WTC11 (cell line): ENCODE measurements at regions not wholly inside any gene's neighbourhood (a gene's known extent, or its start where the extent isn't known, plus 50 kb on each side); places are given as distances from the start of the nearest gene placed in this dataset.

ENCODE experiments used
- ATAC-seq: fragments of 200-7000 bp; cut with Tn5 transposase; 2 replicates; pipeline ENCODE4 v1.10.0; 2021; ENCODE audit warnings: mild to moderate bottlenecking, moderate library complexity
- CTCF ChIA-PET: fragments of 300-600 bp; sonication (Branson Sonifier 250); formaldehyde crosslinking; loops from one replicate; lab custom pipeline; 2021; ENCODE audit warnings: antibody characterized with exemption; lab: Charles Lee
- POLR2A ChIA-PET: fragments of 350-600 bp; sonication (Branson Sonifier 250); formaldehyde crosslinking; loops from one replicate; lab custom pipeline; 2021; ENCODE audit warnings: antibody characterized with exemption; lab: Charles Lee
- DNase-seq: peaks from one replicate; pipeline ENCODE4 v3.0.0; 2021; ENCODE audit warnings: low spot score
- H3K27ac Mint-ChIP-seq: 2 replicates; pipeline ENCODE4 v1.8.0; 2021; ENCODE audit warnings: mixed read lengths
- H3K27me3 Mint-ChIP-seq: 2 replicates; pipeline ENCODE4 v1.8.0; 2021; ENCODE audit warnings: low read depth, mild to moderate bottlenecking, moderate library complexity, mixed read lengths
- H3K36me3 Mint-ChIP-seq: 2 replicates; pipeline ENCODE4 v1.8.0; 2021; ENCODE audit warnings: mixed read lengths
- H3K4me1 Mint-ChIP-seq: 2 replicates; pipeline ENCODE4 v1.8.0; 2022; ENCODE audit warnings: mixed read lengths
- H3K4me3 Mint-ChIP-seq: 2 replicates; pipeline ENCODE4 v1.8.0; 2021; ENCODE audit warnings: mild to moderate bottlenecking, moderate library complexity, mixed read lengths
- H3K9me3 Mint-ChIP-seq: 2 replicates; pipeline ENCODE4 v1.8.0; 2021; ENCODE audit warnings: mixed read lengths
- CBFB ChIP-seq: sonication (generic); formaldehyde crosslinking; IDR thresholded peaks from 2 replicates; pipeline ENCODE4 v1.8.1; 2022; ENCODE audit warnings: mild to moderate bottlenecking, low read depth, missing genetic modification reagents
- CDX4 ChIP-seq: fragments of 250-450 bp; sonication (Bioruptor Pico); IDR thresholded peaks from 2 replicates; pipeline ENCODE4 v1.9.0; 2021; ENCODE audit warnings: moderate library complexity, mild to moderate bottlenecking, inconsistent platforms, borderline replicate concordance
- CREM ChIP-seq: sonication (generic); formaldehyde crosslinking; IDR thresholded peaks from 2 replicates; pipeline ENCODE4 v1.8.1; 2022; ENCODE audit warnings: mild to moderate bottlenecking, missing genetic modification reagents, moderate library complexity
- E2F5 ChIP-seq: sonication (generic); formaldehyde crosslinking; IDR thresholded peaks from 2 replicates; pipeline ENCODE4 v1.8.1; 2022; ENCODE audit warnings: mild to moderate bottlenecking, moderate library complexity, missing genetic modification reagents
- FOXJ3 ChIP-seq: sonication (generic); formaldehyde crosslinking; IDR thresholded peaks from 2 replicates; pipeline ENCODE4 v1.9.0; 2021; ENCODE audit warnings: missing genetic modification reagents, mild to moderate bottlenecking, borderline replicate concordance
- FOXP4 ChIP-seq: sonication (generic); formaldehyde crosslinking; IDR thresholded peaks from 2 replicates; pipeline ENCODE4 v1.8.0; 2022; ENCODE audit warnings: mild to moderate bottlenecking, missing genetic modification reagents
- MXD4 ChIP-seq: fragments of 250-450 bp; sonication (Bioruptor Pico); IDR thresholded peaks from 2 replicates; pipeline ENCODE4 v1.8.0; 2021; ENCODE audit warnings: mild to moderate bottlenecking, moderate library complexity, borderline replicate concordance
- OVOL2 ChIP-seq: fragments of 250-450 bp; sonication (Bioruptor Pico); IDR thresholded peaks from 2 replicates; pipeline ENCODE4 v1.9.0; 2021; ENCODE audit warnings: mild to moderate bottlenecking, borderline replicate concordance
- RORB ChIP-seq: fragments of 250-450 bp; sonication (Bioruptor Pico); IDR thresholded peaks from 2 replicates; pipeline ENCODE4 v1.9.0; 2021; ENCODE audit warnings: mild to moderate bottlenecking
- SP1 ChIP-seq: sonication (generic); formaldehyde crosslinking; conservative IDR thresholded peaks from 2 replicates; pipeline ENCODE4 v1.8.1; 2022; ENCODE audit warnings: missing genetic modification reagents
- TCF7 ChIP-seq: sonication (generic); formaldehyde crosslinking; IDR thresholded peaks from 2 replicates; pipeline ENCODE4 v1.8.0; 2022; ENCODE audit warnings: mild to moderate bottlenecking, low read depth, missing genetic modification reagents, moderate library complexity
- TEAD1 ChIP-seq: sonication (generic); formaldehyde crosslinking; IDR thresholded peaks from 2 replicates; pipeline ENCODE4 v1.8.0; 2022; ENCODE audit warnings: mild to moderate bottlenecking, missing genetic modification reagents
- TEAD4 ChIP-seq: sonication (generic); formaldehyde crosslinking; IDR thresholded peaks from 2 replicates; pipeline ENCODE4 v1.8.0; 2022; ENCODE audit warnings: mild to moderate bottlenecking, missing genetic modification reagents
- ZNF121 ChIP-seq: sonication (generic); formaldehyde crosslinking; IDR thresholded peaks from 2 replicates; pipeline ENCODE4 v1.8.0; 2023; ENCODE audit warnings: missing genetic modification reagents
- ZNF138 ChIP-seq: sonication (generic); formaldehyde crosslinking; conservative IDR thresholded peaks from 2 replicates; pipeline ENCODE4 v1.8.1; 2022; ENCODE audit warnings: mild to moderate bottlenecking, moderate library complexity, missing genetic modification reagents
- ZNF263 ChIP-seq: sonication (generic); formaldehyde crosslinking; IDR thresholded peaks from 2 replicates; pipeline ENCODE4 v1.8.1; 2022; ENCODE audit warnings: low read depth, mild to moderate bottlenecking, moderate library complexity, missing genetic modification reagents
- ZNF396 ChIP-seq: fragments of 250-450 bp; sonication (Bioruptor Pico); IDR thresholded peaks from 2 replicates; pipeline ENCODE4 v1.8.0; 2021; ENCODE audit warnings: mild to moderate bottlenecking, moderate library complexity, borderline replicate concordance
- ZNF671 ChIP-seq: fragments of 250-450 bp; sonication (Bioruptor Pico); IDR thresholded peaks from 2 replicates; pipeline ENCODE4 v1.8.0; 2021; ENCODE audit warnings: mild to moderate bottlenecking
- TF ChIP-seq, protein P1 (sequence below): sonication (generic); formaldehyde crosslinking; IDR thresholded peaks from 2 replicates; pipeline ENCODE4 v1.8.0; 2022; ENCODE audit warnings: mild to moderate bottlenecking, missing genetic modification reagents
- TF ChIP-seq, protein P2 (sequence below): sonication (generic); formaldehyde crosslinking; conservative IDR thresholded peaks from 2 replicates; pipeline ENCODE4 v1.8.1; 2022; ENCODE audit warnings: mild to moderate bottlenecking, missing genetic modification reagents
- TF ChIP-seq, protein P3 (sequence below): fragments of 200-600 bp; IDR thresholded peaks from 2 replicates; pipeline ENCODE4 v1.8.0; 2022; ENCODE audit warnings: antibody characterized with exemption
- TF ChIP-seq, protein P4 (sequence below): sonication (generic); formaldehyde crosslinking; IDR thresholded peaks from 2 replicates; pipeline ENCODE4 v1.8.0; 2022; ENCODE audit warnings: mild to moderate bottlenecking, missing genetic modification reagents
- TF ChIP-seq, protein P5 (sequence below): sonication (generic); formaldehyde crosslinking; IDR thresholded peaks from 2 replicates; pipeline ENCODE4 v1.8.0; 2023; ENCODE audit warnings: missing genetic modification reagents
- TF ChIP-seq, protein P6 (sequence below): fragments of 250-450 bp; sonication (Bioruptor Pico); conservative IDR thresholded peaks from 2 replicates; pipeline ENCODE4 v1.9.0; 2021; ENCODE audit warnings: mild to moderate bottlenecking

GRCh38 chr5:60382716-60383115, 317.2 kb downstream of the DEPDC1B start:
- POLR2A ChIA-PET, result no interaction called here
- TF ChIP-seq ZNF263 (CRISPR knock-in tag) (no peak), MXD4 (CRISPR knock-in tag) (no peak), ZNF138 (CRISPR knock-in tag) (no peak), SP1 (CRISPR knock-in tag) (no peak), ZNF396 (no peak), ZNF121 (no peak)
- TF ChIP-seq, protein P1, sequence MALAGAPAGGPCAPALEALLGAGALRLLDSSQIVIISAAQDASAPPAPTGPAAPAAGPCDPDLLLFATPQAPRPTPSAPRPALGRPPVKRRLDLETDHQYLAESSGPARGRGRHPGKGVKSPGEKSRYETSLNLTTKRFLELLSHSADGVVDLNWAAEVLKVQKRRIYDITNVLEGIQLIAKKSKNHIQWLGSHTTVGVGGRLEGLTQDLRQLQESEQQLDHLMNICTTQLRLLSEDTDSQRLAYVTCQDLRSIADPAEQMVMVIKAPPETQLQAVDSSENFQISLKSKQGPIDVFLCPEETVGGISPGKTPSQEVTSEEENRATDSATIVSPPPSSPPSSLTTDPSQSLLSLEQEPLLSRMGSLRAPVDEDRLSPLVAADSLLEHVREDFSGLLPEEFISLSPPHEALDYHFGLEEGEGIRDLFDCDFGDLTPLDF (CRISPR knock-in tag), result no peak
- TF ChIP-seq, protein P2, sequence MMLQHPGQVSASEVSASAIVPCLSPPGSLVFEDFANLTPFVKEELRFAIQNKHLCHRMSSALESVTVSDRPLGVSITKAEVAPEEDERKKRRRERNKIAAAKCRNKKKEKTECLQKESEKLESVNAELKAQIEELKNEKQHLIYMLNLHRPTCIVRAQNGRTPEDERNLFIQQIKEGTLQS (CRISPR knock-in tag), result no peak
- DNase-seq (no peak), ATAC-seq (peak; percentile 30; the same call in 1 of the 2 replicates)
- peaks cover 26% of the 10 kb centered on the region for H3K4me1 Mint-ChIP-seq
- no peaks in the 10 kb centered on the region for H3K9me3 Mint-ChIP-seq
- no peak overlapping the region for H3K4me3 Mint-ChIP-seq
- CTCF ChIA-PET, result interaction anchor here (1.7 kb wide), 1 partner anchor 87 kb away, joined by 5 read pairs; no protein-coding TSS in a partner anchor
- H3K27ac Mint-ChIP-seq, result no peak overlapping the region
- H3K36me3 Mint-ChIP-seq, result no peaks in the 10 kb centered on the region
- H3K27me3 Mint-ChIP-seq, result no peaks in the 10 kb centered on the region

DNA sequence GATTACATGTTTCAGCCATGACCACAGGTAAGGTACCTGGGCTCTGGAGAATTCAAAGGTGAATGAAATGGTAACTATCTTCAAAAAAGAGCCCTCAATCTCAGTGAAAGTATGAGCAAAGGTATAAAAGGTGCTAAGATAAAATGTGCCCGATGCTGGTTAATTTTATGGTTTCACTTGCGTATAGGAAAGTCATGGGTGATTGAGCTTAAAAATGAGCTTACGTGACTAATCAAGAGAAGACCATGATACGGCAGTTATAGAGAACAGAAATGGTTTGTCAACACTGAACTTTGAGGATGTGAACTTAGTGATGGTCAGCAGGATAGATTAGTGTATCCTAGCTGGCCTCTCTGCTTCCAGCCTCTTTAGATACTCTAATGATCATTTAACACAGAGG, 320.1 kb downstream of the DEPDC1B start:
- DNase-seq, result no peak
- no peaks in the 10 kb centered on the region for H3K27me3 Mint-ChIP-seq
- ChIA-PET CTCF (interaction anchor here (1.3 to 1.7 kb wide), 2 partner anchors 84 to 92 kb away, joined by 3 to 5 read pairs; no protein-coding TSS in a partner anchor), POLR2A (no interaction called here)
- no peaks in the 10 kb centered on the region for H3K9me3 Mint-ChIP-seq
- no peak overlapping the region for H3K27ac Mint-ChIP-seq
- H3K4me1 Mint-ChIP-seq, result peaks cover 6% of the 10 kb centered on the region
- no peak overlapping the region for H3K4me3 Mint-ChIP-seq
- TF ChIP-seq CBFB (CRISPR knock-in tag), result no peak
- TF ChIP-seq OVOL2 (CRISPR knock-in tag), result no peak
- TF ChIP-seq FOXP4 (CRISPR knock-in tag), result no peak
- no peak for TF ChIP-seq E2F5 (CRISPR knock-in tag)
- no peak for TF ChIP-seq ZNF671 (CRISPR knock-in tag)
- TF ChIP-seq, protein P3, sequence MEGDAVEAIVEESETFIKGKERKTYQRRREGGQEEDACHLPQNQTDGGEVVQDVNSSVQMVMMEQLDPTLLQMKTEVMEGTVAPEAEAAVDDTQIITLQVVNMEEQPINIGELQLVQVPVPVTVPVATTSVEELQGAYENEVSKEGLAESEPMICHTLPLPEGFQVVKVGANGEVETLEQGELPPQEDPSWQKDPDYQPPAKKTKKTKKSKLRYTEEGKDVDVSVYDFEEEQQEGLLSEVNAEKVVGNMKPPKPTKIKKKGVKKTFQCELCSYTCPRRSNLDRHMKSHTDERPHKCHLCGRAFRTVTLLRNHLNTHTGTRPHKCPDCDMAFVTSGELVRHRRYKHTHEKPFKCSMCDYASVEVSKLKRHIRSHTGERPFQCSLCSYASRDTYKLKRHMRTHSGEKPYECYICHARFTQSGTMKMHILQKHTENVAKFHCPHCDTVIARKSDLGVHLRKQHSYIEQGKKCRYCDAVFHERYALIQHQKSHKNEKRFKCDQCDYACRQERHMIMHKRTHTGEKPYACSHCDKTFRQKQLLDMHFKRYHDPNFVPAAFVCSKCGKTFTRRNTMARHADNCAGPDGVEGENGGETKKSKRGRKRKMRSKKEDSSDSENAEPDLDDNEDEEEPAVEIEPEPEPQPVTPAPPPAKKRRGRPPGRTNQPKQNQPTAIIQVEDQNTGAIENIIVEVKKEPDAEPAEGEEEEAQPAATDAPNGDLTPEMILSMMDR, result no peak
- TF ChIP-seq TEAD4, result no peak
- TF ChIP-seq, protein P4, sequence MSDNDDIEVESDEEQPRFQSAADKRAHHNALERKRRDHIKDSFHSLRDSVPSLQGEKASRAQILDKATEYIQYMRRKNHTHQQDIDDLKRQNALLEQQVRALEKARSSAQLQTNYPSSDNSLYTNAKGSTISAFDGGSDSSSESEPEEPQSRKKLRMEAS (CRISPR knock-in tag), result no peak
- no peak for TF ChIP-seq MXD4 (CRISPR knock-in tag)
- no peaks in the 10 kb centered on the region for H3K36me3 Mint-ChIP-seq
- ATAC-seq, result no peak

GRCh38 chr5:60377826-60378225, 322.1 kb downstream of the DEPDC1B start:
- ChIA-PET CTCF (no interaction called here), POLR2A (no interaction called here)
- no peaks in the 10 kb centered on the region for H3K27me3 Mint-ChIP-seq
- no peaks in the 10 kb centered on the region for H3K9me3 Mint-ChIP-seq
- no peak for DNase-seq
- no peaks in the 10 kb centered on the region for H3K36me3 Mint-ChIP-seq
- ATAC-seq, result no peak
- H3K4me1 Mint-ChIP-seq, result no peaks in the 10 kb centered on the region
- no peak overlapping the region for H3K27ac Mint-ChIP-seq
- H3K4me3 Mint-ChIP-seq, result no peak overlapping the region
- TF ChIP-seq CREM (CRISPR knock-in tag), result no peak
- TF ChIP-seq CDX4 (CRISPR knock-in tag), result no peak
- TF ChIP-seq TEAD1 (CRISPR knock-in tag), result no peak
- TF ChIP-seq, protein P5, sequence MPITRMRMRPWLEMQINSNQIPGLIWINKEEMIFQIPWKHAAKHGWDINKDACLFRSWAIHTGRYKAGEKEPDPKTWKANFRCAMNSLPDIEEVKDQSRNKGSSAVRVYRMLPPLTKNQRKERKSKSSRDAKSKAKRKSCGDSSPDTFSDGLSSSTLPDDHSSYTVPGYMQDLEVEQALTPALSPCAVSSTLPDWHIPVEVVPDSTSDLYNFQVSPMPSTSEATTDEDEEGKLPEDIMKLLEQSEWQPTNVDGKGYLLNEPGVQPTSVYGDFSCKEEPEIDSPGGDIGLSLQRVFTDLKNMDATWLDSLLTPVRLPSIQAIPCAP (CRISPR knock-in tag), result no peak
- TF ChIP-seq SP1 (CRISPR knock-in tag), result no peak
- no peak for TF ChIP-seq FOXJ3
- TF ChIP-seq, protein P6, sequence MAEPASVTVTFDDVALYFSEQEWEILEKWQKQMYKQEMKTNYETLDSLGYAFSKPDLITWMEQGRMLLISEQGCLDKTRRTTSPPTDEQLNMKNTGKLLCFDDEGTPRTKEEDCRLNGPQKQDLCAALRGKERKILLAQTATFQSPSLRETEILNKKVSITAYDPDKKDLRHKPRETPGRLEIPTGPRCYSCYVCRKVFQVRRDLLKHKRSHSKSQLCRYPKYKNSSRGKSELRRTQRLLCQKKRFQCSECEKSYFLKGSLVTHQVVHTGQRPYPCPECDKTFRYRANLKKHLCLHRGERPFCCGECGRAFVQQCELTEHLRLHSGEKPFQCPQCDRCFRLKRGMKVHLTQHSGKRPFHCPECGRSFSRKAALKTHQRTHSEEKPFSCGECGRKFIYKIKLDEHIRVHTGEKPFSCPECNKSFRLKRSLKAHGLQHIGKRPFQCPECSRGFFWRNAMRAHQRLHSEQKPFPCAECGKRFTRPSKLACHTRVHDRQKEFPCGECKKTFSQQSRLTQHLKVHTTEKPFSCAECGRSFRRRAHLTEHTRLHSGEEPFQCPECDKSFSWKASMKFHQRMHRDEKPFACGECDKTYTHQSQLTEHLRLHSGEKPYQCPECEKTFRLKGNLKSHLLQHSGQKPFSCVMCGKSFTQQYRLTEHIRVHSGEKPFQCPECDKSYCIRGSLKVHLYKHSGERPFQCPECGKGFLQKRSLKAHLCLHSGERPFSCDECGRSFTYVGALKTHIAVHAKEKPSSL (CRISPR knock-in tag), result no peak
- no peak for TF ChIP-seq RORB (CRISPR knock-in tag)
- no peak for TF ChIP-seq TCF7
